GM12878 (cell line): ENCODE measurements at regions not wholly inside any gene's neighbourhood (a gene's known extent, or its start where the extent isn't known, plus 50 kb on each side); places are given as distances from the start of the nearest gene placed in this dataset.

Experiments
- ATAC-seq: fragments of 200-7000 bp; cut with Tn5 transposase; 3 replicates; pipeline ENCODE4 v1.9.1; 2020; ENCODE audit warnings: mild to moderate bottlenecking, moderate library complexity
- BruUV-seq: library from RNA; stranded (reverse); fragments of 400-500 nt; replicated peaks from 2 replicates; lab custom pipeline; 2021; lab: Mats Ljungman, UMichigan
- CTCF ChIA-PET: fragments of 300-600 bp; sonication (Branson Sonifier 250); formaldehyde crosslinking; extraction: SDS; loops from one replicate; lab custom pipeline; 2021; ENCODE audit warnings: inconsistent platforms; lab: Yijun Ruan, JAX
- POLR2A ChIA-PET: fragments of 350-600 bp; formaldehyde crosslinking; extraction: SDS; loops from one replicate; lab custom pipeline; 2021; ENCODE audit warnings: inconsistent platforms; lab: Charles Lee
- RAD21 ChIA-PET: fragments of 300-600 bp; sonication (Branson Sonifier 250); formaldehyde crosslinking; loops from one replicate; lab custom pipeline; 2023; ENCODE audit warnings: antibody characterized with exemption; ENCODE audit not compliant: unreplicated experiment; lab: Charles Lee
- SMC1A ChIA-PET: fragments of 300-600 bp; sonication (Branson Sonifier 250); formaldehyde crosslinking; loops from one replicate; lab custom pipeline; 2023; ENCODE audit not compliant: unreplicated experiment, uncharacterized antibody; lab: Charles Lee
- DNase-seq: peaks from one replicate; pipeline ENCODE4 v3.0.0-alpha.2; 2011; ENCODE audit warnings: low read depth, low spot score
- FAIRE-seq: peaks from 3 replicates; lab custom pipeline; 2011; peaks lifted over from hg19 to GRCh38; lab: Jason Lieb, UNC
- H2AFZ ChIP-seq: 2 replicates; pipeline ENCODE4 v1.6.0; 2011; ENCODE audit warnings: low read depth, low read length, control low read depth; ENCODE audit not compliant: control insufficient read depth
- H3K27ac ChIP-seq: 2 replicates; pipeline ENCODE4 v1.5.1; 2011; ENCODE audit warnings: control low read depth; ENCODE audit not compliant: control insufficient read depth, insufficient read depth
- H3K27me3 ChIP-seq, 2 experiments: replicated peaks in 1 of 2; 2 replicates each; pipeline versions ENCODE4 v1.6.0 to v1.6.1; 2011; ENCODE audit warnings: low read length in 1 of 2; ENCODE audit not compliant: control insufficient read depth in 2 of 2, insufficient read depth in 2 of 2
- H3K36me3 ChIP-seq, 2 experiments: 2 replicates each; pipeline ENCODE4 v1.5.1; 2011; ENCODE audit warnings: low read length in 1 of 2; ENCODE audit not compliant: control insufficient read depth in 2 of 2, insufficient read depth in 2 of 2
- H3K4me1 ChIP-seq: 2 replicates; pipeline ENCODE4 v1.6.1; 2011; ENCODE audit warnings: mild to moderate bottlenecking, low read length, moderate library complexity, mixed read lengths; ENCODE audit not compliant: control insufficient read depth, insufficient read depth
- H3K4me2 ChIP-seq: 2 replicates; pipeline ENCODE4 v1.6.0; 2011; ENCODE audit warnings: control low read depth; ENCODE audit not compliant: control insufficient read depth, insufficient read depth
- H3K4me3 ChIP-seq: fragments of 200-600 bp; sonication (generic); 2 replicates; pipeline ENCODE4 v1.5.1; 2016
- H3K79me2 ChIP-seq: 2 replicates; pipeline ENCODE4 v1.6.0; 2011; ENCODE audit warnings: low read length; ENCODE audit not compliant: control insufficient read depth, insufficient read depth
- H3K9ac ChIP-seq: 2 replicates; pipeline ENCODE4 v1.8.0; 2011; ENCODE audit warnings: low read length, control low read depth, mixed read lengths; ENCODE audit not compliant: control insufficient read depth, insufficient read depth
- H3K9me3 ChIP-seq: replicated peaks from 3 replicates; pipeline ENCODE4 v1.5.1; 2011; ENCODE audit warnings: mild to moderate bottlenecking, low read length; ENCODE audit not compliant: control insufficient read depth, insufficient read depth
- H4K20me1 ChIP-seq: 2 replicates; pipeline ENCODE4 v1.6.0; 2011; ENCODE audit not compliant: control insufficient read depth, insufficient read depth
- CBX5 ChIP-seq: sonication (generic); IDR thresholded peaks from 2 replicates; pipeline ENCODE4 v1.6.1; 2016; ENCODE audit warnings: low read depth, moderate library complexity, mild to moderate bottlenecking, inconsistent platforms
- FOS ChIP-seq: IDR thresholded peaks from 3 replicates; pipeline ENCODE4 v1.6.1; 2011; ENCODE audit warnings: borderline replicate concordance; ENCODE audit not compliant: insufficient read length; ENCODE audit errors: extremely low read depth
- HDAC6 ChIP-seq: fragments of 200-600 bp; sonication (generic); IDR thresholded peaks from one replicate; pipeline ENCODE4 v1.8.0; 2017; ENCODE audit warnings: antibody characterized with exemption; ENCODE audit not compliant: unreplicated experiment
- MYC ChIP-seq: IDR thresholded peaks from 2 replicates; pipeline ENCODE4 v1.6.1; 2011; ENCODE audit warnings: mild to moderate bottlenecking, low read length, moderate library complexity, inconsistent platforms; ENCODE audit not compliant: insufficient read depth, insufficient replicate concordance, insufficient read length, severe bottlenecking
- PRDM15 ChIP-seq: fragments of 450-650 bp; formaldehyde crosslinking; IDR thresholded peaks from 2 replicates; pipeline ENCODE4 v1.4.0; 2020; ENCODE audit warnings: mild to moderate bottlenecking, moderate library complexity
- SRF ChIP-seq, 2 experiments: IDR thresholded peaks; 2 replicates each; pipeline ENCODE4 v1.6.1; 2011; ENCODE audit warnings: low read depth in 2 of 2, low read length in 2 of 2, mild to moderate bottlenecking in 1 of 2, moderate library complexity in 1 of 2
- STAT3 ChIP-seq: IDR thresholded peaks from 2 replicates; pipeline ENCODE4 v1.6.1; 2011; ENCODE audit warnings: low read depth, low read length, improper control_type of control experiment
- WGBS: methylation state at CpG from one replicate; pipeline ENCODE4 v1.1.6; 2016; ENCODE audit warnings: low lambda C conversion rate; ENCODE audit not compliant: insufficient replicate concordance, insufficient coverage; ENCODE audit errors: missing lambda C conversion rate; 5-methylcytosine and 5-hydroxymethylcytosine counted together
- in situ Hi-C: fragments of 300-500 bp; cut with MboI; formaldehyde crosslinking; loops from 9 replicates; pipeline ENCODE4 v1.14.3; 2018; ENCODE audit warnings: mixed read lengths
- intact Hi-C: fragments of 100-400 bp; cut with micrococcal nuclease; formaldehyde crosslinking; loops from one replicate; pipeline ENCODE4 v1.14.2; 2022; ENCODE audit not compliant: unreplicated experiment

- no peak for TF ChIP-seq MYC
These were observed 155.5 kb downstream of the CD8B2 start (continued) for GRCh38 chr2:106642679-106643078.

GRCh38 chr2:106644623-106645022 lies 157.5 kb downstream of the CD8B2 start:
- ChIA-PET RAD21 (no interaction called here), SMC1A (no interaction called here), CTCF (interaction anchor here (0.5 kb wide), 1 partner anchor 1584 kb away, joined by 3 read pairs; no protein-coding TSS in a partner anchor), POLR2A (no interaction called here)
- Histone ChIP-seq H3K9ac (no peak overlapping the region), H3K27me3 (no peaks in the 10 kb centered on the region), H4K20me1 (no peaks in the 10 kb centered on the region), H3K27ac (no peak overlapping the region), H3K36me3 (no peaks in the 10 kb centered on the region), H3K9me3 (no peaks in the 10 kb centered on the region), H3K4me2 (no peak overlapping the region), H3K4me1 (no peaks in the 10 kb centered on the region), H3K79me2 (no peaks in the 10 kb centered on the region), H2AFZ (no peak overlapping the region), H3K4me3 (no peak overlapping the region)
- intact Hi-C loops (no loop called here), in situ Hi-C loops (no loop called here)
- FAIRE-seq (no peak), ATAC-seq (no peak), DNase-seq (no peak)
- no peak for TF ChIP-seq PRDM15 (CRISPR knock-in tag)
- TF ChIP-seq FOS: no peak
- TF ChIP-seq CBX5: no peak
- no peak for TF ChIP-seq HDAC6
- TF ChIP-seq STAT3: no peak
- TF ChIP-seq MYC: no peak
- no peak for TF ChIP-seq SRF (IDR thresholded peaks at IDR 0.05; ENCODE audit: low read depth in 2 of 2, low read length in 2 of 2)
- 21% methylated on average over 4 of the region's 4 CpGs for WGBS
- BruUV-seq: no TSS peak
